ENCODE measurements at regions not wholly inside any gene's neighbourhood (a gene's known extent, or its start where the extent isn't known, plus 50 kb on each side); places are given as distances from the start of the nearest gene placed in this dataset.
"Not testable (repeated sequence)": the region's sequence is repeated elsewhere in the genome, so short reads cannot be mapped to it uniquely, and the experiment has no call there.

- no peaks in the 10 kb centered on the region for H3K27me3 Mint-ChIP-seq
- Histone ChIP-seq H3K36me3 (ENCODE audit: insufficient read depth, low read length) (no peaks in the 10 kb centered on the region), H3K4me3 (ENCODE audit: low read length in 2 of 2) (no peak overlapping the region), H3K27me3 (ENCODE audit: insufficient read depth, low read length) (no peaks in the 10 kb centered on the region), H3K27ac (ENCODE audit: low read depth, low read length) (no peak overlapping the region), H3K4me1 (ENCODE audit: insufficient read depth, low read length) (no peaks in the 10 kb centered on the region), H3K9me3 (ENCODE audit: control insufficient read depth in 1 of 2, low read length in 2 of 2) (no peaks in the 10 kb centered on the region)
- no peak overlapping the region for H3K4me3 Mint-ChIP-seq
- peaks cover 0 to 2% (median 0%) of the 10 kb centered on the region in 8 donors for H3K9me3 Mint-ChIP-seq
- CTCF ChIA-PET (ENCODE audit: partially characterized antibody): no interaction called here
- intact Hi-C loops (cut with micrococcal nuclease): no loop called here
- POLR2A ChIA-PET (ENCODE audit: partially characterized antibody): no interaction called here
- no peak for DNase-seq
- H3K36me3 Mint-ChIP-seq: no peaks in the 10 kb centered on the region
- no peaks in the 10 kb centered on the region for H3K4me1 Mint-ChIP-seq
- H3K27ac Mint-ChIP-seq: no peak overlapping the region
Measured at GRCh38 chr4:24211856-24212255, 322.0 kb upstream of the PPARGC1A start.

GRCh38 chr4:24210332-24210902, 320.6 kb upstream of the PPARGC1A start:
- no peak overlapping the region for H3K27ac Mint-ChIP-seq
- no peaks in the 10 kb centered on the region for H3K27me3 Mint-ChIP-seq
- POLR2A ChIA-PET (ENCODE audit: partially characterized antibody): no interaction called here
- H3K36me3 ChIP-seq (ENCODE audit: insufficient read depth, low read length): no peaks in the 10 kb centered on the region
- H3K4me3 ChIP-seq (ENCODE audit: low read length in 2 of 2): no peak overlapping the region
- H3K4me3 Mint-ChIP-seq: no peak overlapping the region
- H3K9me3 ChIP-seq (ENCODE audit: control insufficient read depth in 1 of 2, low read length in 2 of 2): no peaks in the 10 kb centered on the region
- no peaks in the 10 kb centered on the region for H3K27me3 ChIP-seq (ENCODE audit: insufficient read depth, low read length)
- intact Hi-C loops (cut with micrococcal nuclease): no loop called here
- no peak overlapping the region for H3K27ac ChIP-seq (ENCODE audit: low read depth, low read length)
- no peaks in the 10 kb centered on the region for H3K36me3 Mint-ChIP-seq
- H3K4me1 Mint-ChIP-seq: no peaks in the 10 kb centered on the region
- peaks cover 0 to 4% (median 0%) of the 10 kb centered on the region in 8 donors for H3K9me3 Mint-ChIP-seq
- CTCF ChIA-PET (ENCODE audit: partially characterized antibody): no interaction called here
- no peaks in the 10 kb centered on the region for H3K4me1 ChIP-seq (ENCODE audit: insufficient read depth, low read length)
- DNase-seq: no peak

- Mint-ChIP-seq H3K9me3 (peaks cover 0 to 4% (median 0%) of the 10 kb centered on the region in 8 donors), H3K27ac (no peak overlapping the region), H3K36me3 (no peaks in the 10 kb centered on the region), H3K27me3 (no peaks in the 10 kb centered on the region), H3K4me3 (no peak overlapping the region), H3K4me1 (no peaks in the 10 kb centered on the region)
- no peak for DNase-seq
- ChIA-PET CTCF (ENCODE audit: partially characterized antibody) (no interaction called here), POLR2A (ENCODE audit: partially characterized antibody) (no interaction called here)
- H3K4me1 ChIP-seq (ENCODE audit: insufficient read depth, low read length): no peaks in the 10 kb centered on the region
- no peak overlapping the region for H3K27ac ChIP-seq (ENCODE audit: low read depth, low read length)
- H3K36me3 ChIP-seq (ENCODE audit: insufficient read depth, low read length): no peaks in the 10 kb centered on the region
- H3K4me3 ChIP-seq (ENCODE audit: low read length in 2 of 2): no peak overlapping the region
- intact Hi-C loops (cut with micrococcal nuclease): no loop called here
- no peaks in the 10 kb centered on the region for H3K27me3 ChIP-seq (ENCODE audit: insufficient read depth, low read length)
- no peaks in the 10 kb centered on the region for H3K9me3 ChIP-seq (ENCODE audit: control insufficient read depth in 1 of 2, low read length in 2 of 2)
Measured at GRCh38 chr4:24209906-24210305, 320.1 kb upstream of the PPARGC1A start.

- Histone ChIP-seq H3K27ac (ENCODE audit: low read depth, low read length) (no peak overlapping the region), H3K9me3 (ENCODE audit: control insufficient read depth in 1 of 2, low read length in 2 of 2) (no peaks in the 10 kb centered on the region), H3K4me1 (ENCODE audit: insufficient read depth, low read length) (no peaks in the 10 kb centered on the region), H3K27me3 (ENCODE audit: insufficient read depth, low read length) (no peaks in the 10 kb centered on the region), H3K36me3 (ENCODE audit: insufficient read depth, low read length) (no peaks in the 10 kb centered on the region), H3K4me3 (ENCODE audit: low read length in 2 of 2) (no peak overlapping the region)
- no peak overlapping the region for H3K27ac Mint-ChIP-seq
- peaks cover 0 to 4% (median 0%) of the 10 kb centered on the region in 8 donors for H3K9me3 Mint-ChIP-seq
- ChIA-PET CTCF (ENCODE audit: partially characterized antibody) (no interaction called here), POLR2A (ENCODE audit: partially characterized antibody) (no interaction called here)
- intact Hi-C loops (cut with micrococcal nuclease): no loop called here
- H3K27me3 Mint-ChIP-seq: no peaks in the 10 kb centered on the region
- no peak overlapping the region for H3K4me3 Mint-ChIP-seq
- H3K36me3 Mint-ChIP-seq: no peaks in the 10 kb centered on the region
- no peaks in the 10 kb centered on the region for H3K4me1 Mint-ChIP-seq
- no peak for DNase-seq
Measured at GRCh38 chr4:24209131-24209530, 319.3 kb upstream of the PPARGC1A start.

GRCh38 chr4:24208691-24209090, 318.8 kb upstream of the PPARGC1A start:
- intact Hi-C loops (cut with micrococcal nuclease): no loop called here

GRCh38 chr4:24204708-24205107, 314.9 kb upstream of the PPARGC1A start:
- H3K36me3 ChIP-seq (ENCODE audit: insufficient read depth, low read length); H3K9me3 Mint-ChIP-seq; H3K27ac Mint-ChIP-seq; H3K9me3 ChIP-seq (ENCODE audit: control insufficient read depth in 1 of 2, low read length in 2 of 2); POLR2A ChIA-PET (ENCODE audit: partially characterized antibody); H3K4me1 Mint-ChIP-seq; H3K36me3 Mint-ChIP-seq; H3K27me3 Mint-ChIP-seq; H3K4me1 ChIP-seq (ENCODE audit: insufficient read depth, low read length); DNase-seq; CTCF ChIA-PET (ENCODE audit: partially characterized antibody); H3K4me3 ChIP-seq (ENCODE audit: low read length in 2 of 2); H3K27ac ChIP-seq (ENCODE audit: low read depth, low read length); H3K27me3 ChIP-seq (ENCODE audit: insufficient read depth, low read length); intact Hi-C loops (cut with micrococcal nuclease); H3K4me3 Mint-ChIP-seq: not testable (repeated sequence)

More at GRCh38 chr4:24208691-24209090, 318.8 kb upstream of the PPARGC1A start:
- Histone ChIP-seq H3K27me3 (ENCODE audit: insufficient read depth, low read length) (no peaks in the 10 kb centered on the region), H3K27ac (ENCODE audit: low read depth, low read length) (no peak overlapping the region), H3K36me3 (ENCODE audit: insufficient read depth, low read length) (no peaks in the 10 kb centered on the region), H3K4me1 (ENCODE audit: insufficient read depth, low read length) (no peaks in the 10 kb centered on the region), H3K9me3 (ENCODE audit: control insufficient read depth in 1 of 2, low read length in 2 of 2) (no peaks in the 10 kb centered on the region), H3K4me3 (ENCODE audit: low read length in 2 of 2) (no peak overlapping the region)
- H3K9me3 Mint-ChIP-seq: peaks cover 0 to 4% (median 0%) of the 10 kb centered on the region in 8 donors
- H3K4me3 Mint-ChIP-seq: no peak overlapping the region
- no peak for DNase-seq
- no peak overlapping the region for H3K27ac Mint-ChIP-seq
- H3K27me3 Mint-ChIP-seq: no peaks in the 10 kb centered on the region
- POLR2A ChIA-PET (ENCODE audit: partially characterized antibody): no interaction called here
- no peaks in the 10 kb centered on the region for H3K36me3 Mint-ChIP-seq
- CTCF ChIA-PET (ENCODE audit: partially characterized antibody): no interaction called here
- no peaks in the 10 kb centered on the region for H3K4me1 Mint-ChIP-seq

- no peaks in the 10 kb centered on the region for H3K27me3 Mint-ChIP-seq
- Histone ChIP-seq H3K27ac (ENCODE audit: low read depth, low read length) (no peak overlapping the region), H3K9me3 (ENCODE audit: control insufficient read depth in 1 of 2, low read length in 2 of 2) (no peaks in the 10 kb centered on the region), H3K27me3 (ENCODE audit: insufficient read depth, low read length) (no peaks in the 10 kb centered on the region), H3K4me3 (ENCODE audit: low read length in 2 of 2) (no peak overlapping the region), H3K36me3 (ENCODE audit: insufficient read depth, low read length) (no peaks in the 10 kb centered on the region), H3K4me1 (ENCODE audit: insufficient read depth, low read length) (no peaks in the 10 kb centered on the region)
- peaks cover 0 to 4% (median 0%) of the 10 kb centered on the region in 8 donors for H3K9me3 Mint-ChIP-seq
- no peaks in the 10 kb centered on the region for H3K4me1 Mint-ChIP-seq
- no peak overlapping the region for H3K4me3 Mint-ChIP-seq
- H3K36me3 Mint-ChIP-seq: no peaks in the 10 kb centered on the region
- ChIA-PET POLR2A (ENCODE audit: partially characterized antibody) (no interaction called here), CTCF (ENCODE audit: partially characterized antibody) (no interaction called here)
- intact Hi-C loops (cut with micrococcal nuclease): no loop called here
- no peak for DNase-seq
- H3K27ac Mint-ChIP-seq: no peak overlapping the region
Measured at GRCh38 chr4:24203926-24204325, 314.1 kb upstream of the PPARGC1A start.

- POLR2A ChIA-PET (ENCODE audit: partially characterized antibody): no interaction called here
- Histone ChIP-seq H3K4me3 (ENCODE audit: low read length in 2 of 2) (no peak overlapping the region), H3K27me3 (ENCODE audit: insufficient read depth, low read length) (no peaks in the 10 kb centered on the region), H3K36me3 (ENCODE audit: insufficient read depth, low read length) (no peaks in the 10 kb centered on the region), H3K9me3 (ENCODE audit: control insufficient read depth in 1 of 2, low read length in 2 of 2) (no peaks in the 10 kb centered on the region), H3K4me1 (ENCODE audit: insufficient read depth, low read length) (no peaks in the 10 kb centered on the region), H3K27ac (ENCODE audit: low read depth, low read length) (no peak overlapping the region)
- intact Hi-C loops (cut with micrococcal nuclease): no loop called here
- Mint-ChIP-seq H3K27me3 (no peaks in the 10 kb centered on the region), H3K4me3 (no peak overlapping the region), H3K27ac (no peak overlapping the region), H3K4me1 (no peaks in the 10 kb centered on the region), H3K9me3 (peaks cover 0 to 4% (median 0%) of the 10 kb centered on the region in 8 donors), H3K36me3 (no peaks in the 10 kb centered on the region)
- no peak for DNase-seq
- CTCF ChIA-PET (ENCODE audit: partially characterized antibody): no interaction called here
Measured at GRCh38 chr4:24202579-24202978, 312.7 kb upstream of the PPARGC1A start.

All from CD4-positive, alpha-beta memory T cell (primary cell).